PC-3 (cell line): ENCODE measurements at regions not wholly inside any gene's neighbourhood (a gene's known extent, or its start where the extent isn't known, plus 50 kb on each side); places are given as distances from the start of the nearest gene placed in this dataset.

ENCODE experiments used
- ATAC-seq: fragments of 200-7000 bp; cut with Tn5 transposase; 2 replicates; pipeline ENCODE4 v1.9.1; 2020; ENCODE audit warnings: mild to moderate bottlenecking, moderate library complexity
- BruUV-seq: library from RNA; stranded (reverse); fragments of 400-500 nt; replicated peaks from 2 replicates; lab custom pipeline; 2021; lab: Mats Ljungman, UMichigan
- CTCF ChIA-PET: fragments of 300-600 bp; sonication (Branson Sonifier 250); formaldehyde crosslinking; loops from one replicate; lab custom pipeline; 2022; ENCODE audit warnings: antibody characterized with exemption; lab: Charles Lee
- POLR2A ChIA-PET: fragments of 300-600 bp; sonication (Branson Sonifier 250); formaldehyde crosslinking; loops from one replicate; lab custom pipeline; 2022; ENCODE audit warnings: antibody characterized with exemption; ENCODE audit not compliant: unreplicated experiment; lab: Charles Lee
- DNase-seq: peaks from one replicate; pipeline ENCODE4 v3.0.0-alpha.2; 2015
- H2AFZ ChIP-seq: fragments of 300-600 bp; sonication (generic); 2 replicates; pipeline ENCODE4 v1.6.0; 2016; ENCODE audit warnings: antibody characterized with exemption, low read length
- H3F3A ChIP-seq: fragments of 300-600 bp; sonication (generic); one replicate; pipeline ENCODE4 v1.6.0; 2017; ENCODE audit warnings: antibody characterized with exemption, low read length, control low read depth, mild to moderate bottlenecking; ENCODE audit not compliant: unreplicated experiment
- H3K27ac ChIP-seq: fragments of 300-600 bp; sonication (generic); 2 replicates; pipeline ENCODE4 v1.5.1; 2016; ENCODE audit warnings: mild to moderate bottlenecking, low read length
- H3K27me3 ChIP-seq: fragments of 300-600 bp; sonication (generic); 2 replicates; pipeline ENCODE4 v1.6.1; 2016; ENCODE audit warnings: low read length, mixed read lengths
- H3K36me3 ChIP-seq: fragments of 300-600 bp; sonication (generic); 2 replicates; pipeline ENCODE4 v1.6.1; 2016; ENCODE audit warnings: low read depth, mixed run types, low read length, mixed read lengths
- H3K4me1 ChIP-seq: fragments of 300-600 bp; sonication (generic); 2 replicates; pipeline ENCODE4 v1.5.1; 2016; ENCODE audit warnings: low read length; ENCODE audit not compliant: insufficient read depth
- H3K4me2 ChIP-seq: fragments of 300-600 bp; sonication (generic); 2 replicates; pipeline ENCODE4 v1.6.0; 2016; ENCODE audit warnings: low read length
- H3K4me3 ChIP-seq: fragments of 300-600 bp; sonication (generic); 2 replicates; pipeline ENCODE4 v1.5.1; 2016; ENCODE audit warnings: mild to moderate bottlenecking, low read length, mixed read lengths
- H3K79me2 ChIP-seq: fragments of 300-600 bp; sonication (generic); 2 replicates; pipeline ENCODE4 v1.6.1; 2017; ENCODE audit warnings: low read length, mixed read lengths
- H3K9ac ChIP-seq: fragments of 300-600 bp; sonication (generic); 2 replicates; pipeline ENCODE4 v1.6.0; 2016; ENCODE audit warnings: mild to moderate bottlenecking, low read length
- H3K9me2 ChIP-seq: fragments of 300-600 bp; sonication (generic); replicated peaks from 2 replicates; pipeline ENCODE4 v1.6.1; 2016; ENCODE audit warnings: mixed run types, low read length, mixed read lengths
- H3K9me3 ChIP-seq: fragments of 300-600 bp; sonication (generic); 2 replicates; pipeline ENCODE4 v1.6.1; 2016; ENCODE audit warnings: low read length, mixed read lengths
- H4K20me1 ChIP-seq: fragments of 300-600 bp; sonication (generic); 2 replicates; pipeline ENCODE4 v1.6.1; 2016; ENCODE audit warnings: low read length, mixed read lengths
- CTCF ChIP-seq: fragments of 300-600 bp; sonication (generic); conservative IDR thresholded peaks from 2 replicates; pipeline ENCODE4 v1.5.1; 2017; ENCODE audit warnings: antibody characterized with exemption, low read depth, mild to moderate bottlenecking, low read length
- EZH2 ChIP-seq: fragments of 300-600 bp; sonication (generic); IDR thresholded peaks from one replicate; pipeline ENCODE4 v1.6.1; 2017; ENCODE audit warnings: antibody characterized with exemption, mild to moderate bottlenecking, low read length; ENCODE audit not compliant: unreplicated experiment
- EZH2phosphoT487 ChIP-seq: fragments of 300-600 bp; sonication (generic); IDR thresholded peaks from 2 replicates; pipeline ENCODE4 v1.6.1; 2018; ENCODE audit warnings: mild to moderate bottlenecking, antibody characterized with exemption, low read length, borderline replicate concordance
- intact Hi-C: fragments of 100-400 bp; cut with micrococcal nuclease; formaldehyde crosslinking; loops from 2 replicates; pipeline ENCODE4 v1.9.0; 2023

- TF ChIP-seq EZH2phosphoT487 (no peak), CTCF (no peak), EZH2 (no peak)
- H2AFZ ChIP-seq, result no peak overlapping the region
- peaks cover 59% of the 10 kb centered on the region for H3K27me3 ChIP-seq
- no peak overlapping the region for H3K9ac ChIP-seq
- ATAC-seq (no peak), DNase-seq (no peak)
- no peaks in the 10 kb centered on the region for H3K9me2 ChIP-seq
- POLR2A ChIA-PET, result no interaction called here
- no peaks in the 10 kb centered on the region for H3F3A ChIP-seq
- H3K36me3 ChIP-seq, result no peaks in the 10 kb centered on the region
- BruUV-seq, result no TSS peak
- no peaks in the 10 kb centered on the region for H4K20me1 ChIP-seq
- no peaks in the 10 kb centered on the region for H3K79me2 ChIP-seq
- no peaks in the 10 kb centered on the region for H3K9me3 ChIP-seq
- no peak overlapping the region for H3K4me3 ChIP-seq
- no peaks in the 10 kb centered on the region for H3K4me1 ChIP-seq
- no peak overlapping the region for H3K4me2 ChIP-seq
- intact Hi-C loops, result no loop called here
- CTCF ChIA-PET, result no interaction called here
- H3K27ac ChIP-seq, result no peak overlapping the region
Measured at GRCh38 chr11:19359221-19360000, 118.7 kb upstream of the E2F8 start.

- Histone ChIP-seq H3K9ac (no peak overlapping the region), H2AFZ (no peak overlapping the region), H3K27me3 (peaks cover 73% of the 10 kb centered on the region), H3K4me2 (no peak overlapping the region), H4K20me1 (no peaks in the 10 kb centered on the region), H3K9me3 (no peaks in the 10 kb centered on the region), H3K4me3 (no peak overlapping the region), H3K79me2 (no peaks in the 10 kb centered on the region), H3K27ac (no peak overlapping the region), H3K4me1 (no peaks in the 10 kb centered on the region), H3K36me3 (no peaks in the 10 kb centered on the region), H3K9me2 (no peaks in the 10 kb centered on the region), H3F3A (no peaks in the 10 kb centered on the region)
- TF ChIP-seq EZH2, result no peak
- TF ChIP-seq EZH2phosphoT487, result no peak
- TF ChIP-seq CTCF, result no peak
- CTCF ChIA-PET, result no interaction called here
- intact Hi-C loops, result no loop called here
- no TSS peak for BruUV-seq
- DNase-seq (no peak), ATAC-seq (no peak)
- POLR2A ChIA-PET, result no interaction called here
Measured at GRCh38 chr11:19357943-19358342, 117.2 kb upstream of the E2F8 start.

- ATAC-seq (no peak), DNase-seq (no peak)
- ChIA-PET CTCF (no interaction called here), POLR2A (no interaction called here)
- Histone ChIP-seq H3K27ac (no peak overlapping the region), H4K20me1 (no peaks in the 10 kb centered on the region), H3K9me2 (no peaks in the 10 kb centered on the region), H3K9ac (no peak overlapping the region), H2AFZ (no peak overlapping the region), H3K79me2 (no peaks in the 10 kb centered on the region), H3K4me2 (no peak overlapping the region), H3K27me3 (peaks cover 96% of the 10 kb centered on the region), H3K9me3 (no peaks in the 10 kb centered on the region), H3F3A (no peaks in the 10 kb centered on the region), H3K4me3 (no peak overlapping the region), H3K36me3 (no peaks in the 10 kb centered on the region), H3K4me1 (no peaks in the 10 kb centered on the region)
- intact Hi-C loops, result no loop called here
- no TSS peak for BruUV-seq
- TF ChIP-seq CTCF, result no peak
- TF ChIP-seq EZH2phosphoT487, result no peak
- no peak for TF ChIP-seq EZH2
Measured at GRCh38 chr11:19355601-19356000, 114.9 kb upstream of the E2F8 start.
